Stomach (tissue), 8 donors: ENCODE measurements at regions not wholly inside any gene's neighbourhood (a gene's known extent, or its start where the extent isn't known, plus 50 kb on each side); places are given as distances from the start of the nearest gene placed in this dataset.
A peak's percentile ranks its signal among the peaks of the same experiment; 100 is the strongest.

ENCODE experiments used
- DNase-seq, 2 donors: peaks; one replicate each; pipeline versions ENCODE4 v3.0.0 to v3.0.0-alpha.2; 2013 to 2019
- H3K27ac ChIP-seq, 5 donors: fragments of 200-600 bp in 4 of 5; sonication (generic) in 4 of 5; one replicate each; pipeline ENCODE4 v1.5.1; 2013 to 2019; ENCODE audit warnings: mild to moderate bottlenecking in 1 of 5, moderate library complexity in 1 of 5
- H3K27me3 ChIP-seq, 3 donors: fragments of 200-600 bp; sonication (generic); one replicate each; pipeline ENCODE4 v1.5.1; 2017 to 2019; ENCODE audit warnings: mixed run types in 1 of 3
- H3K36me3 ChIP-seq, 4 donors: fragments of 200-600 bp; sonication (generic); 1 replicate in 3 of 4; 2 replicates in 1 of 4; pipeline ENCODE4 v1.5.1; 2016 to 2019
- H3K4me1 ChIP-seq, 4 donors: fragments of 200-600 bp; sonication (generic); one replicate each; pipeline ENCODE4 v1.5.1; 2016 to 2019
- H3K4me3 ChIP-seq, 4 donors: fragments of 200-600 bp; sonication (generic) in 3 of 4; one replicate each; pipeline ENCODE4 v1.5.1; 2016 to 2019; ENCODE audit warnings: mild to moderate bottlenecking in 1 of 4
- H3K9me3 ChIP-seq, 4 donors: fragments of 200-600 bp; sonication (generic); one replicate each; pipeline ENCODE4 v1.5.1; 2016 to 2019
- CTCF ChIP-seq, 7 experiments: fragments of 450-650 bp in 4 of 7; fragments of 200-600 bp in 3 of 7; sonication (generic) in 3 of 7; IDR thresholded peaks; one replicate each; pipeline ENCODE4 v1.5.1; 2016 to 2019; ENCODE audit warnings: antibody characterized with exemption in 7 of 7, control low read depth in 2 of 7, mild to moderate bottlenecking in 1 of 7
- EP300 ChIP-seq: sonication (generic); formaldehyde crosslinking; IDR thresholded peaks from one replicate; pipeline ENCODE4 v1.6.1; 2017; ENCODE audit warnings: antibody characterized with exemption
- POLR2A ChIP-seq, 4 donors: fragments of 450-650 bp; IDR thresholded peaks; one replicate each; pipeline ENCODE4 v1.6.1; 2016; ENCODE audit warnings: antibody characterized with exemption in 4 of 4, control low read depth in 2 of 4, mild to moderate bottlenecking in 1 of 4, moderate library complexity in 1 of 4
- POLR2AphosphoS5 ChIP-seq, 3 donors: sonication (generic); formaldehyde crosslinking; IDR thresholded peaks; one replicate each; pipeline ENCODE4 v1.6.1; 2016; ENCODE audit warnings: antibody characterized with exemption in 3 of 3
- WGBS, 5 donors: extraction: QIAGEN DNeasy Blood & Tissue Kit in 3 of 5; methylation state at CpG; one replicate each; pipeline versions ENCODE4 v1.1.5 to v1.1.7; 2013 to 2018; 5-methylcytosine and 5-hydroxymethylcytosine counted together
- intact Hi-C: fragments of 100-400 bp; cut with DNase I; formaldehyde crosslinking; loops from one replicate; pipeline ENCODE4 v1.15.1; 2023; ENCODE audit warnings: low total_unique reads
- donor health status: healthy with polysubstance abuse.
- donor health status: Bipolar disorder and iron deficiency.
- donor health status: healthy.

- Histone ChIP-seq H3K36me3 (no peaks in the 10 kb centered on the region), H3K4me3 (no peak overlapping the region), H3K4me1 (no peaks in the 10 kb centered on the region), H3K27ac (peak overlapping the region in 1 of 5 donors; percentile 25), H3K9me3 (peaks cover 0 to 11% (median 5%) of the 10 kb centered on the region in 4 donors), H3K27me3 (no peaks in the 10 kb centered on the region)
- WGBS, 5 donors: 26 to 47% (median 30%) methylated on average over 1 of the region's 1 CpG
- peak in 2 of 3 donors; percentile 61 to 64 for TF ChIP-seq POLR2AphosphoS5 (IDR thresholded peaks at IDR 0.05)
- TF ChIP-seq CTCF (IDR thresholded peaks at IDR 0.05): no peak
- intact Hi-C loops: no loop called here
- peak in 1 of 2 donors; percentile 4 for DNase-seq
These were observed 78.7 kb upstream of the MKLN1 start for GRCh38 chr7:131249003-131249402.

GRCh38 chr7:131249483-131249882 is 78.2 kb upstream of the MKLN1 start:
- no peaks in the 10 kb centered on the region for H3K27me3 ChIP-seq
- H3K27ac ChIP-seq: no peak overlapping the region
- no peaks in the 10 kb centered on the region for H3K36me3 ChIP-seq
- intact Hi-C loops: no loop called here
- peaks cover 0 to 16% (median 7%) of the 10 kb centered on the region in 4 donors for H3K9me3 ChIP-seq
- WGBS, 5 donors: 74 to 82% (median 81%) methylated on average over 3 of the region's 3 CpGs
- no peak for DNase-seq
- TF ChIP-seq EP300 (no peak), POLR2AphosphoS5 (IDR thresholded peaks at IDR 0.05) (no peak), CTCF (IDR thresholded peaks at IDR 0.05) (no peak), POLR2A (IDR thresholded peaks at IDR 0.05) (no peak)
- H3K4me1 ChIP-seq: no peaks in the 10 kb centered on the region
- H3K4me3 ChIP-seq: no peak overlapping the region

- WGBS, 5 donors: 48 to 66% (median 61%) methylated on average over 4 of the region's 4 CpGs
- Histone ChIP-seq H3K27me3 (no peaks in the 10 kb centered on the region), H3K4me1 (no peaks in the 10 kb centered on the region), H3K36me3 (no peaks in the 10 kb centered on the region), H3K27ac (no peak overlapping the region), H3K4me3 (no peak overlapping the region), H3K9me3 (peaks cover 4 to 24% (median 16%) of the 10 kb centered on the region in 4 donors)
- intact Hi-C loops: no loop called here
- DNase-seq: peak in 1 of 2 donors; percentile 24
- TF ChIP-seq POLR2A (IDR thresholded peaks at IDR 0.05): no peak
- no peak for TF ChIP-seq POLR2AphosphoS5 (IDR thresholded peaks at IDR 0.05)
- TF ChIP-seq EP300: no peak
- no peak for TF ChIP-seq CTCF (IDR thresholded peaks at IDR 0.05)
These were observed 77.3 kb upstream of the MKLN1 start for GRCh38 chr7:131250331-131250730.

- Histone ChIP-seq H3K27ac (no peak overlapping the region), H3K4me1 (no peaks in the 10 kb centered on the region), H3K27me3 (no peaks in the 10 kb centered on the region), H3K4me3 (no peak overlapping the region), H3K36me3 (no peaks in the 10 kb centered on the region), H3K9me3 (peaks cover 8 to 33% (median 22%) of the 10 kb centered on the region in 4 donors)
- no peak for DNase-seq
- WGBS, 5 donors: 93 to 97% (median 96%) methylated on average over 2 of the region's 2 CpGs
- intact Hi-C loops: no loop called here
- no peak for TF ChIP-seq POLR2AphosphoS5 (IDR thresholded peaks at IDR 0.05)
- TF ChIP-seq POLR2A (IDR thresholded peaks at IDR 0.05): no peak
- no peak for TF ChIP-seq EP300
- TF ChIP-seq CTCF (IDR thresholded peaks at IDR 0.05): no peak
These were observed 76.3 kb upstream of the MKLN1 start for GRCh38 chr7:131251371-131251770.
